Epithelial cell of esophagus (primary cell): ENCODE measurements at regions not wholly inside any gene's neighbourhood (a gene's known extent, or its start where the extent isn't known, plus 50 kb on each side); places are given as distances from the start of the nearest gene placed in this dataset.

Experiments used
- DNase-seq: peaks from one replicate; pipeline ENCODE4 v3.0.0; 2010; ENCODE audit warnings: low read depth
- H3K4me3 ChIP-seq: 2 replicates; pipeline ENCODE4 v1.5.1; 2011; ENCODE audit warnings: mild to moderate bottlenecking, low read length, control low read depth
- TF ChIP-seq, protein P1 (sequence below): IDR thresholded peaks from 2 replicates; pipeline ENCODE4 v1.5.1; 2011; ENCODE audit warnings: low read depth, mild to moderate bottlenecking, low read length, control low read depth, inconsistent platforms; ENCODE audit not compliant: insufficient read depth; ENCODE audit errors: missing control alignments

DNA sequence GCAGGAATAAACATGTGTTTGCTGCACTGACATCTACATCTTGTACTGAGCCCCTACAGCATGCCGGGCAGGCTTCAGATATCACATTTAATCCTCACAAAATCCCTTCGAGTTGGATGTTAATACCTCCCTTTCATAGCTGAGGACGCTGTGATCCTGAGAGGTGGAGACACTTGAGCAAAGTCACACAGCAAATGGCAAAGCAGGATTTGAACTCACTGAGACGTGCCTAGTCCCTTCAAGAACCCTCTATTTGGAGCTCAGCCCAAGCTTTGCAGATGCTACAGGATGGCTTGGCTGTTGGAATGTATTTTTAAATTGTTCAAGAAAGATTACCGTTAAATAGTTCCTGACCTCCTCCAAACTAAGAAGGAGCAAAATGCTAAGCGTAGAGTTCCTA, 64.6 kb upstream of the SLC6A6 start:
- TF ChIP-seq, protein P1, sequence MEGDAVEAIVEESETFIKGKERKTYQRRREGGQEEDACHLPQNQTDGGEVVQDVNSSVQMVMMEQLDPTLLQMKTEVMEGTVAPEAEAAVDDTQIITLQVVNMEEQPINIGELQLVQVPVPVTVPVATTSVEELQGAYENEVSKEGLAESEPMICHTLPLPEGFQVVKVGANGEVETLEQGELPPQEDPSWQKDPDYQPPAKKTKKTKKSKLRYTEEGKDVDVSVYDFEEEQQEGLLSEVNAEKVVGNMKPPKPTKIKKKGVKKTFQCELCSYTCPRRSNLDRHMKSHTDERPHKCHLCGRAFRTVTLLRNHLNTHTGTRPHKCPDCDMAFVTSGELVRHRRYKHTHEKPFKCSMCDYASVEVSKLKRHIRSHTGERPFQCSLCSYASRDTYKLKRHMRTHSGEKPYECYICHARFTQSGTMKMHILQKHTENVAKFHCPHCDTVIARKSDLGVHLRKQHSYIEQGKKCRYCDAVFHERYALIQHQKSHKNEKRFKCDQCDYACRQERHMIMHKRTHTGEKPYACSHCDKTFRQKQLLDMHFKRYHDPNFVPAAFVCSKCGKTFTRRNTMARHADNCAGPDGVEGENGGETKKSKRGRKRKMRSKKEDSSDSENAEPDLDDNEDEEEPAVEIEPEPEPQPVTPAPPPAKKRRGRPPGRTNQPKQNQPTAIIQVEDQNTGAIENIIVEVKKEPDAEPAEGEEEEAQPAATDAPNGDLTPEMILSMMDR, result no peak
- no peak overlapping the region for H3K4me3 ChIP-seq
- no peak for DNase-seq

DNA sequence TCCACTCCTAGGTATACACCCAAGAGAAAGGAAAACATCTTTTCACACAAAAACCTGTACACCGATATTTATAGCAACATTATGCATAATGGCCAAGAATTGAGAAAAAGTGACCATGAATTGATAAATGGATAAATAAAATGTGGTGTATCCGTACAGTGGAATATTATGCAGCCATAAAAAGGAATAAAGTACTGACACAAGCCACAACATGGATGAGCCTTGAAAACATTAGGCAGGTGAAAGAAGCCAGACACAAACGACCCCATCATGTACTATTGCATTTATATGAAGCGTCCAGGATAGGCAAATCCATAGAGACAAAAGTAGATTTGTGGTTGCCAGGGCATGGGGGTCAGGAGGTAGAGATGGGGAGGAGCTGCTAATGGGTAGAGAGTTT, 64.2 kb upstream of the SLC6A6 start:
- TF ChIP-seq, protein P1, result no peak
- no peak overlapping the region for H3K4me3 ChIP-seq
- DNase-seq, result no peak

DNA sequence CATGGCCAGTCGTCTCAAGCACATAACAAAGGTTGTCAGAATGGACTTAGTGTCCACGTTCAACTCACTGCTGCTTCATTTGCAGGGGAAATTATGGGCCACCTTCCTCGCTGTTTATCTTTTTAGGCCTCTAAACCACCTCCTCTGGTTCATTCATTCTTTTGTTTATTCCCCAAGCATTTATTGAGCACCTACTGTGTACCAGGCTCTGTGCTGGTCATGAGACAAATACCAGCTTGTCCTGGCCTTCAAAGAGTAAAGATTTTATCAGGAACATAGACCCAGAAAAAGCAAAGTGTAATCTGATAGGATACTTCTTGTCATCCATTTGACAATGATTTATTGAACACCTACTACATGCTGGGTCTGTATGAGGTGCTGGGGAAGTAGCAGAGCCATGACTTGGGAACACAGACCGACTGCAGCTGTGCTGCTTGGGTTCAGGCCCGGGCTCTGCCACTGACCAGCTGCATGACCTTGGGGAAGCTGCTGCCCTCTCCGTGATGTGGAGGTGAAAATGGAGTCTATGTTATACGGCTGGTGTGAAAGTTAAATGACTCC, 63.4 kb upstream of the SLC6A6 start:
- TF ChIP-seq, protein P1, result no peak
- DNase-seq, result no peak
- no peak overlapping the region for H3K4me3 ChIP-seq

DNA sequence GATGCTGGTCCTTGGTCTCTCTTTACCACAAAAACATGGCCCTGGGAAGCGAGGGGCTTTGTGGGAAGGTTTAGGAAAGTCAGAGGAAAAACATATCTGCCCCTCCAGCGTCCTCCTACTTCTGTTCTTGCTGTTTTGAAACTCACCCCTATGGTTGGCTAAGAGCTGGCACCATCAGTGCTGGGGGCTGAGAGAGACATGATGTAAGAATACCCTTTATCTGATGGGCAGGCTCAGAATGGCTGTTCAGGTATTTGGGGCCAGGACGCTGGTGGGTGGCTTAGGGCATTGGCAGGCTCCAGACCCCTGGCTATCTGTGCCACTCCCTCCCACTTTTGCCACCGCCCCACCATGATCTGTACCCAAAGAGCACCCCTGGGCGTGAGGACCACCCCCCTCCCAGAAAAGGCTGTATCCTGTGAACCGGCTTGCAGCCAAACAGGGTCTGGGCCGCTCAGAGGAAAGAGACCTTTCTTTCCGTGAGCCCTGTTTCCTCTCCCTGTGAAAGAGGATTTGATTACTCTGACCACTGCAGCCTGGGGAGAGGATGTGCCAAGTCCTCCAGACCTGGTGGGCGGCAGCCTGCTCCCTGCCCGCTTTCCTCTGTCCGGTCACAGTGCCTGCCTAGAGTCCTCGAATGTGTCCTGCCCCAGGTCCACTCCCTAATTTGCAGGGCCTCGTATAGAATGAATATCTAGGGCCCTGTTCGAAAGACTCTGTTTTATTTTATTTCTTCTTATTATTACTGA, 61.3 kb upstream of the SLC6A6 start:
- DNase-seq, result no peak
- no peak overlapping the region for H3K4me3 ChIP-seq
- TF ChIP-seq, protein P1, result no peak

DNA sequence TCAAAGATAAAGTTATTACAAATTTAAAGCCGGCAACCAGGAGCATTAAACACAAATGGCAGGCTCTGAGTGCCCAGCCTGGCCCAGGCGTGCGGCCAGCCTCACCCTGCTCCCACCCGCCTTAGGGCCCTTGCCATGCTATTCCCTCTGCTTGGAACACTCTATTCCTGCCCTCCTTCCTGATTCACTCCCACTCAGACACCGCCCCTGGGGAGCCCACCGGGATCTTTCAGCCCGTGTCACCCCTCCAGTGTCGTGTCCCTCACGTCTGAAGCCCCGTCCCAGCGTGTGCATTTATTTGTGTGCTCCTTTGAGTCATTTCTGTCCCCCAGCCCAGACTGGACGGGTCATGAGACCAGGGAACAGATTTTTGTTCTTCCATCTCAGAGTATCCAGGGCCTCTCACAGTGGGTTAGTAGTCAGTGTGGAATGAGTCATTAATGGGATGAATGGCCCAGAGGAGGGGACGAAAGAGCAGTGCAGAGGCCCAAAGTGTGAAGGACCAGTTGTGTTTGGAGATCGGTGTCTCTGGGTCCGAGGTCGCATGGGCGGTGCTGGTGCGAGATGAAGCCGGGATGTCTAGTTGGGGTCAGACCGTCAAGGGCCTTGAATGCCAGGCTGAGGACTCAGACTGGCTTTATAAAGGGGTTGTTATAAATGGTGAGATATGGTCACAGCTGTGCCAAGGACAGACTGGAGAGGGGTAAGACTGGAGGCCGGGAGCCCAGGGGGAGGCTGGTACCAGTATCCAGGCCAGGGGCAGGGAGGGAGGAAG, 58.9 kb upstream of the SLC6A6 start:
- no peak for DNase-seq
- TF ChIP-seq, protein P1, result no peak
- H3K4me3 ChIP-seq, result no peak overlapping the region

DNA sequence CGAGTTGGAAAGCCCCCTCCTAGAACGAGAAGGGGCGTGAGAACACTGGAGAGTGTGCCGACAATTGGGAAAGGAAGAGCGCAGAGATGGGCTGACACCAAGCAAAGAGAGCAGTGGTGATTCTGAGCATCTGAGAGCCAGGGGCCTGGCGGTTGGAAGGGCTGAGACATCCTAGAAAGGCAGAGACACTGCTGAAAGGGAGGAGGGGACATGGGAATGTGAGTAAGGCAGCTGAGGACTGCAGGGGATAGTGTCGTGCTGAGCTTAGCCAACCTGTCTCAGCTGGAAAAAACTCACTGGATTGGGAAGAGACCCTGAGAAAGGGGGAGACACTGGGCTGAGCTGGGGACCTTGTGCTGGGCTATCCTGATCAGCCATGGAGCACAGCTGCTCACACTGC, 58.1 kb upstream of the SLC6A6 start:
- no peak for DNase-seq
- H3K4me3 ChIP-seq, result no peak overlapping the region
- TF ChIP-seq, protein P1, result no peak
